T follicular helper cell (primary cell): ENCODE measurements at regions not wholly inside any gene's neighbourhood (a gene's known extent, or its start where the extent isn't known, plus 50 kb on each side); places are given as distances from the start of the nearest gene placed in this dataset.

Experiments used
- DNase-seq: peaks from one replicate; pipeline ENCODE4 v3.0.0-alpha.2; 2020; ENCODE audit warnings: low read depth

DNA sequence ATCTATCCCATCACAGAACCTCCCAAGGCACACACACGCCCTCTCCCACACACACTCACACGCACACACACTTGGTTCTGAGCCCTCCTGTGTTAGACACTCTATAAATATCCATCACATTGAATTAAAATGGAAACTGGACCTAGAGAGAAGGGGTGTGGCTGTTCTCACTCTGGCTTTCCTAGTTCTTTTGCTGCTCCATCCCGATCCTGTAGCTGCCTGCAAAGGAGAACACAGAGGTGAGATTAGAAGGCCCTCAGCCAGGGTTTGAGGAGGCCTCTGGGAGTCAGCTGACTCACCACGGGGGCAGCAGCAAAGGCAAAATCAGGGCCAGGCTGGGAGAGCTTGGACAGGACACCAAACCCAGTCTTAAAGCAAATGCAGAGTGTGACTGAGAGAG lies 192.3 kb upstream of the CADM1 start:
- DNase-seq: no peak

DNA sequence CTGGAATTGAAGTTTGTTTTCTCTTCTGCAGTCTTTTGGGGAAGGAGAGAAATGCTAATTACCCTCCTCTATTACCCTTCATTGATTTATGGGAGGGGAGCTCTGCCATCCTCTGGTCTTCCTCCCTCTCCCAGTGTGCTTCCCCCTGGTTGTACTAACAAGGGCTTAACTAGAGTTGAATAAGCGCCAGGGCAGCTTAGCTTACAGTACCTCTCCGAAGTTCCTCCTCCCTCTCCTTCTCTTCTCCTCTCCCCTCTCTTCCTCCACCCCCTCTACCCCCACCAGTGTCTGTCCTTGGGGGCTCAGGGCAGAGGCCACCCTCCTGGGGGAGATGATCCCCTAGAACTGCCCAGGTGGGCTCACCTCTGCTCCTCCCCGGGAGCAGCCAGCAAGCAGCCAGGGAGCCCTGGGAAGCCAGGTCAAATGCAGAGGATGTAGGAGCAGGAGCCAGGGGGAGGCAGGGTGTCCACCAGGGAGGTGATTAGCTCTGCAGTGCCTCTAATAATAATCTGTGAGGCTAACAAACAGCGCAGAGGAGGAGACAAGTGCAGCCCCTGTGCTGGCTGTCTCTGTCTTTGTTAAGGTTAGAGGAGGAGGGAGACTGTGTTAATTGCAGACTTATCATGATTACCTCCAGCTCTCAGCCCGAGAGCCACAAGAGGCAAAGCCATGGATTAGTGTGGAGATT lies 191.6 kb upstream of the CADM1 start:
- DNase-seq: no peak

DNA sequence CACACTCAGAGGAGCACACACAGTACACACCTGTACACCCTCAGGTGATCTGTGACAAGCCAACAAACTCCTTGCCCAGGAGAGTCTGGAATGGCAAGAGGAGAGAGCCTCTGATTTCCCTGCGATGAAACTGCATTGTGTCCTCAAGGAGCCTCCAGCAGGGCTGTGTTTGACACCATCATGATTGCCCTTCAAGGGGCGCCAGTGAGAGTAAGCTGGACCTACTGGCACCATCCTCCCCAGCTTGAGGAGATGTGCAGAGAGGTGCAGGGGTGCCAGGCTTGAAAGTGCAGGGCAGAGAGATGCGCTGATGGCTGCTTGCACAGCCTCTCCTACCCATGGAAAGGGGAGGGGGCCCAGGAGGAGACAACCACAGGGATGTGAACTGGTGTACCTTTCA lies 188.8 kb upstream of the CADM1 start:
- no peak for DNase-seq

DNA sequence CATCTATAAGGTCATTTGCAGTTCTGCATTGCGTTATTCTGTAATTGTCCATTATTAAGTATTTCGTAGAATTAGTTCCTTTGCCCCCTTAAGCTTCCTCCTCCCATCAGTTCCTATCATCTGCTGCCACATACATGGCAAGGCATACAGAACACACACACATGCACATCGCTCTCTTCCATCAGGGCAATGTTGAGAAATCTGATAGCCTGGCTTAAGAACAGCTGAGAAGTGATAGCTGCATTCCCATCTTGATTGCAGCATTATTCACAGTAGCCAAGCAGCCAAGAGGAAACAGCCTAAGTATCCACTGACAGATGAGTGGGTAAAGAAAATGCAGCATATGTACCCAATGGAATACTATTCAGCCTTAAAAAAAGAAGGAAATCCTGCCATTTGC lies 186.8 kb upstream of the CADM1 start:
- DNase-seq: no peak

DNA sequence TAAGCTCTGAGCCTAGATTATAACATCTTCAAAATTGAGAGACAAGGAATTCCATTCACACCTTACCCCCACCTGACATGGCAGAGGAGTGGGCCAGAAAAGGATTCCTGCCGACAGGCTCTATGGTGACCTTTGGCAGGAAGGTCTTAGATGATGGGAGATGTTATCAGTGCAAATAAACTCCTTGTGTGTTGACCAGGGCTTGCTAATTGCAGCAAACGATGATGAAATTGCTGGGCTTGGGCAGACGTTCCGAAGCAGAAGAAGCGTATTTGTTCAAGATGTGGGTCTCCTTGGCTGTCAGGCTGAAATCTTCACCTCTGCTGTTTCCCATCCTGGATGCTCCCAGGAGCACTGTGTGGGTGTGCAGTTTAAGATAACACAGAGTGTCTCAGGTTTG lies 183.7 kb upstream of the CADM1 start:
- DNase-seq: no peak

DNA sequence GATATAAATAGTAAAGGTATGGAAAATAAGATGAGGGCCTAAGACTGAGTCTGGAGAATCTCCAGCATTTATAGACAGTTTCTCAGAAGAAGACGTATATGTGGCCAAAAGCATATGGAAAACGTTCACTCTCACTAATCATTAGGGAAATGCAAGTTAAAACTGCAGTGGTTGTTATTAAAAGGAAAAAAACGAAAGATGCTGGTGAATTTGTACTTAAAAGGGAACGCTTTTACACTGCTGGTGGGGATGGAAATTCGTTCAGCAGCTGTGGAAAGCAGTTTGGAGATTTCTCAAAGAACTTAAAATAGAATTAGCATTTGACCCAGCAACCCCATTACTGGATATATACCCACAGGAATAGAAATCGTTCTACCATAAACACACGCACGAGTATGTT lies 180.5 kb upstream of the CADM1 start:
- no peak for DNase-seq

DNA sequence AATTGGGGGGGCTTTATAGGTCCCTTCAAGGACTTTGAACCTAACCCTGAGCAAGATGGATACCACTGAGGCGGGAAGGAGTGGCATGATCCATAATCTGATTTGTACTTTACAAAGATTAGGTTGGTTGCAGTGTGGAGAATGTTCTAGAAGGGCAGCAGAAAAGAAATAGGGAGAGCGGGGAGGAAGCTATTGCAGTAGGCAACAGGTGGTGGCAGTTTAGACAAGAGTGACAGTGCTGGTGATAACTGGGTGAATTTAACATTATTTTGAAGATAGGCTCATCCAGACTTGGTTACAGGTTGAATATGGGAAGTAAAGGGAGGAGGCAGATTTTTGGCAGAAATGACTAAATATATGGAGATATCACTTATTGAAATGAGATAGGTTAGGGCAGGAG lies 179.9 kb upstream of the CADM1 start:
- DNase-seq: no peak

DNA sequence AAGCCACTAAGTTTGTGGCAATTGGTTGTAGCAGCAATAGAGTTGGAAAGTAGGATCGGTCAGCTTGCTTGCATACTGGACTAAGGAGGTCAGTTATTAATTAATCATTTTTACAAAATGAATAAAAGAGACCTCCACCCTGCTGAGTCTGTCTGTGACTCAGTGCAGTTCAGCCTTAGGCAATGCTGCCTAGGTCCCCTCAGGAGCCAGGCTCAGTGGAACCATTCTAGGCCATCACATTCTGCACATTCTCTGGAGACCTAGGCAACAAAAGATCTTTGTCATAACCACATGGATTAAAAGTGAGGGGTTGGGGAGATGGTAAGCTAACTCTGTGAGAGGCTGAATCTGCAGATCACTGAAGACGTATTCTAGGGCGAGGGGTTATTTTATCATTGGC lies 178.7 kb upstream of the CADM1 start:
- no peak for DNase-seq

DNA sequence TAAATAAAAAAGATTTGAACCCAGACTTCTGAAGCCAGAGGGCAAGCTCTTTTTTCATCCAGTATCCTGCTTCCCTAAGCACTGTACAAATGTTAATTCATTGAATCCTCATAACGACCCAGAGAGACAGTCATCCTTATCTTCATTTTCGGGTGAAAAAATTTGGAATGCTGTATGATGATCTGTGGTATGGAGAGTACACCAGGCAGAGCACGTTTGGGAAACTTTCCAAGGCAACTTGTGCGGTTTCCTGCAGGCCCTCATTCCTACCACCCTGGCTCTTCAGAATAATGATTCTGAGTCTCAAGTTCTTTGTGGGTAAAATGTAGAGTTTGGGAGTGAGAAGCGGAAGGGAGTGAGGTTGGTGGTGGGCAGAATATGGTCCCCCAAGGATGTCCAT lies 177.9 kb upstream of the CADM1 start:
- DNase-seq: no peak

DNA sequence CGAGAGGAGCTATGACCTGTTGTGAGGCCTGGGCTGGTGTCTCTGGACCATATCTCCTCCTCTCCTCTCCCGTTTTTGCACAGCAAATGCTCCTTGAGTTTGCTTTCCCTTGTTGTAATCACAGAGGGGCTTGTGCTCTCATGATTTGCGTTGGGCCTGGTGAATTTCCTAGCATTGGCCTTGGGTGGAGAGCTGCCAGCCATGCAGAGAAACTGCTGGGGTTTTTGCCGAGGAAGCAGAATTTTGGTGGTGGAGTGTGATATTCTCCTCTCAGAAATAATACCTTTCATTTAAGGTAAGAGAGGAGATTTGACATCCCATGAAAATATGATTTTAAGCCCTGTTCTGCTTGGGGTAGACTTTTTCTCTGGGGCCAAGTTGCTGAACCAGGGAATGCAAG lies 175.7 kb upstream of the CADM1 start:
- no peak for DNase-seq

DNA sequence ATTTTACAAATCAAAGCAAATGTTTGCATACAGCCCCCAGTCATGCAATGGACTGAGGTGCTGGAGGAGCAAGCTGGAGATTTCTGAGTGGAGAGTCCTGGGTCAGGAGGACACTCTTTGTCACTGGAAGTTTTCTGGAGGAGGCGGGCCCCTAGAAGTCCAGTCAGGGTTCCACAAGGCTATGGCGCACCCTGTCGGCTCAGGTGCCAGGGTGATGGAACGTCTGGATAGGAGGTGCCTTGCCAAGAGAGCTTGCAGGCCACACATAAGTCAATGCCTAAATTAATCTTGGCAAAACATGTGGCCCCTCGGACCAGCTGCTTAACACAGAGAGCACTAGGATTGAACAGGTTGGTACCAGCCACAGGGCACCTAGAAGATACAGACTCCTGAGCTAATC lies 174.7 kb upstream of the CADM1 start:
- DNase-seq: no peak

DNA sequence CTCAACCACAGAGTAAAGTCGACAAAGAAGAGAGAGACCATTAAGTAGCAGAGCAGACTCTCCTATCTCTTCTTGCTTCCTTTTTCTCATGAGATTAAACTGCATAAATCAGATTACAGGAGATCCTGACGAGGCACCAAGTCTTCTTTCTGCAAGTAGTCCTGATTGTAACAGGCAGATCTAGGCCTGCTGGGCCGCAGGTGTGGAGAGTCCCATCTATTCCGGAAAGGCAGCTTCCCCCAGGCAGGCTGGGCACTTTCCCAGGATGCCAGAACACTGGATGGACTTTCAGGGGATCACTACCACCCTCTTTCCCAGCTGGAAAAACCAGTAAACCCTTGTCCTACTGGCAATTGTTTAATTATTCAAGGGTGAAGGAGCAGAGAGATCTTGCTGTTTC lies 173.0 kb upstream of the CADM1 start:
- no peak for DNase-seq

DNA sequence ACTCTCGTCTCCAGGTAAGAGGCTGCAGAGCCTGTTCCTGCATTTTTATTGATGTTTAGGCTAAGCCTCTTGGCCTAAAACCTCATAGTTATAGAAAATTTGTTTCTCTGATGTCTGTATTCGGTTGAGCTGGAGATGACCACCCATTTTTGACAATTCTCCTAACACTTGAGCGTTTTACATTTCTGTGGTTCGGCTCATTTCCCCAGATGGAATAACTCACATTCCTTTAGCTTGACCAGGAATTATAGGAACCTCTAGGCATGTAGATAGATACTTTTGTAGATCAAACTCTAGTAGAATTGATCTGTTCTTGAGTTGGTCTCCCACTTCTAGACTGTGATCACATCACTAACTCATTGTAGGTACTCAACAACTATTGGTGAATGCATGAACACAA lies 172.6 kb upstream of the CADM1 start:
- DNase-seq: no peak

DNA sequence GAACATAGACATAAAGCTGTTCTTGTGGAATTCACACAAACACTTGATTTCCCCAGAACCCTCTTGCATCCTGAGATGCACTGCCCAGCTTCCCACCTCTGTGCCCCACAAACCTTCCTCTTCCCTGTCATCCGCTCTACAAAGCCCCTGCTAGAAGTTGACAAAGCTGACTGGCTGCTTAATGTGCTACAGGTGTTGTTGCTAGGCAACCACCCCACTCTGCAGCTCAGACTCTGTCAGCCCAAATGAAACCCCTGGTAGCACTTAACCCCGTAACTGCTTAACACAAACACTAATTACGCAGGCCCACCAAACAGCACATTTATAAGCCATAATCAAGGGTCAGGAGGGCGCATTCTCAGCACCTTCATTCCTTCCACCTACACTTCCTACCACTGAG lies 172.0 kb upstream of the CADM1 start:
- DNase-seq: no peak

DNA sequence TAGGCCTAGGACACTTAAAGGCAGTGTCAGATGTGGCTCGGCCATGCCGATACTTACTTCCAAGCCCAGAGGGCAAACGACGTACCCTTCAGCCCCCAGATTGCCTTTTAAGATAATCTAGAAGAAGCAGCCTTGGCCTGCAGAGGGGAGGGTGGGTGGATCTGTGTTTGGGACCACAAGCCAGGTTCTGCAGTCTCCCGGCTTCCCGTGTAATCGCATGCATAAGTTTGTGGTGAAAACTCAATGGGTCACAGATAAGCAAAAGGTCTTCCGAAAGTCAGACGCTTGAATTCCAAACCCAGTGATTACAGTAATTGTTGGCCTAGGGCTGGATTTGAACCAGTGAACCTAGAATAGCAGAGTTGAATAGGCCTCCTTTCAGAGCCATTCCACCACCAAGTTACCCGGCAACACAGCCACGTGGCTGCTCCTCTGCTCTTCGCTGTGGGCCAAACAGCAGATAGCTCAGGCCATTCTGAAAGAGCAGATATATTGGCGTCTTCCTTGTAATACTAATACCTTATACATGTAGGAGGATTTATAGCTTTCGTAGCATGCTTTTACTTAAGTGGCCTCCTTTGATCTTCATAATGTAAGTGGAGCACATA lies 170.8 kb upstream of the CADM1 start:
- DNase-seq: no peak

DNA sequence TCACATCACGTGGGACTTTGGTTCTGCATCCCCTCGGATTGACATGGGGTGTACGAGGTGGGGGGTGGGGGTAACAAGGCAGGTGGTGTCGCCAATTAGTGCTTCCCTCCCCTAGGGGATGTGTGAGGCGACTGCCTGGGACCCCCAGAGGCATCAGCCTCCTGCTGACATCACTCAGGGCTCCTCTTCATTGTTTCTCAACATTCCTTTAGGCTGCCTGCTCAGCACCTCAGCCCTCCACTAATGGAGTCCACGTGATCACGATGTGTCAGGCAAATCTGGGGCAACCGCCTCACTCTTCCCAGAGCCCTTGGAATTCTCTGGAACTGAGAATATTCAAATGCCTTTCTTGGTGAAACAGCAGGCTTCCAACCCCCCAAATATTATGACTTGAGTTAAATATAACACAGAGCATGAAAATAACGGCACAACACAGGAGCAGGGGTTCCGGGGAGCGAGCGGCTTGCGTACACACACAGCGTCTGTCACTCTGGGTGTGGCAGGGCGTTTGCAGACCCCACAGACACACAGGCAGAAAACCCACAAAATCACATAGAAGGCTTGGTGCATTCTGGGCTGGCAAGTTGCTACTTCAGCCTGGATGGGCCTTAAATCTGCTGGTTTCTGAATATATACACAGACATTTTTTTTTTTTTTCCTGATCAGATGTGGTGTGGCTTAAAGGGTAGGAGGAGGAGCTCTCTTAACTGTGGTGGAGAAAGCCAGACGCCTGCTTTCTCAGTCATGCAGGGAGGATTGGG lies 170.1 kb upstream of the CADM1 start:
- DNase-seq: no peak

DNA sequence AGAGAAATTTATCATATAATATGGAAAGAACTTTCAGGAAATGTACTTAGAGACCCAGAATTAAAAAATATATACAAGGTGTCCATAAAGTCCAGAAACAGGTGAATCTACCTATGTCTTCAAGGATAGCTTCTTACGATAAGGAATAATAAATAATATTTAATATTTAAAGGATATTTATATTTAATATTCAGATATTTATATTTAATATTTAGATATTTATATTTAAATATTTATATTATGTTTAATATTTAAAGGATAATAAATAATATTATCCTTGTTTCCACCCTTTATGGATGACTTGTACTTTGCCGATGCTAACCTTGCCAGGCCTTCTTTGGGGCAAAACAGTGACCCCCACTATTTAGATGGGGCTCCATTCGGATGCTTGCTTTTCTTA lies 169.5 kb upstream of the CADM1 start:
- DNase-seq: no peak

DNA sequence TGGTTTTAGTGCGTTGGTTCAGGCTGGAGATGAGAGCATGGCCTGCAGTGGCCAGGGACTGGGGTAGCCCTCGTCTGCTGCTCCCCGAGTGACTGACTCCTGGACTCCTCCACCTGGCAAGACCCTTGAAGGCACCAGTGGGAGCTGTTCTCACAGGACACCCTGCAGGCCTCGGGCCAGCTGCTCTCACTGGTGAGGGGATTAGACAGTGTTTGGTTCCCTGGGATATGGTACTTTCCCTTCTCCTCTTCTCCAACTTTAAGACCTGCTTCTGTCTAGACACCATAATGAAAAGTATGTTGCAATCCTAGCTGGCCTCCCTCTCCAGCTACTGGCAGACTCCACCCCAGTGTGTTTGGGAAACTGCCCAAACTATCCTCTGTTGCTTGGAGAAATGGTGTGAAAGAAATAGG lies 168.8 kb upstream of the CADM1 start:
- DNase-seq: no peak

DNA sequence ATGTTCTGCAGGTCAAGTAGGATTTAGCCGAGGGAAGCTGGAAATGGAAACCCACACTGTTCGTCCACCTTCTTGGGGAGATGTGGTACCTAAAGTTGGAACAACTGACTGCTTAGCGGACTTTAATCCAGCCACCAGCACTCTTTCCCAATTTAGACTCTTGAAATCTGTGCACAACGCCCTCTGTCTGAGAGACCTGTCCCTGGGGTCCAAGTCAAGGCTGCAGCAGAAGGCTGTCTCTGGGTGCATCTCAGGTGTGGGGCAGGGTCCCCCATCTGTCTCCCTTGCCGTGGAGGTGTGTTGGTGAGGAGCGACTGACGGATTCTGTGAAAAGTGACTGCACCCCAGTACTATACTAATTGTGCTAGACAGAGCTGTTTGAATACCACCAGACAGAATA lies 168.2 kb upstream of the CADM1 start:
- no peak for DNase-seq

DNA sequence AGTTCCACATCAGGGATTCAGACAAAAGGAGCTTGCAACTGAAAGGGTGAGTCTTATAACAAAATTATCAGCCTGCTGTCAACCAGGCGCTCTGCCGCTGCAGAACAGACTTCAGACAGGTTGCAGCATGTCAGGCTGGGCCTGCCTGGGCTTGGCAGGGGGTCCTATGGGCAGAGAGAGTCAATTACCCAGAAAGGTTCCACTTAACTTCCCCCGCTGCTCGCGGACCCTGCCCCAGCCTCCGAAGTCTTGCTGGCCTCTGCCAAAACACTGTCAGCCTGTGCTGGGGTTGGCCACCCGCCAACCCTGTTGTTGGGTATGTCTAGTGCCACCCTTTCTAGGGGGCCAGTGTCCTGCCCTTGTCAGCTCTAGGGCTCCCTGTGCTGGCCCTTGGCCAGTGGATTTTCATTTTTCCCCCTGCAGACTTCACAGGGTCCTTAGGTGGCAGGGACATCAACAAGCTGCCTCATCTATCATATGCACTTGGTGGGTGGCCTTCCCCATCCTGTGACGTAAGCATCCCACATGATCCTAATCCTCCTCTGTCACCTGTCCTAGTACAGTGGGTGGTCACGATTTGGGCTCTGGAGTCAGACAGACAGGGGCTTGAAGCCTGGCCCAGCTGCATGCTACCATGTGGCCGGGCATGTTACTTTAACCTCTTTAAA lies 166.5 kb upstream of the CADM1 start:
- DNase-seq: no peak

DNA sequence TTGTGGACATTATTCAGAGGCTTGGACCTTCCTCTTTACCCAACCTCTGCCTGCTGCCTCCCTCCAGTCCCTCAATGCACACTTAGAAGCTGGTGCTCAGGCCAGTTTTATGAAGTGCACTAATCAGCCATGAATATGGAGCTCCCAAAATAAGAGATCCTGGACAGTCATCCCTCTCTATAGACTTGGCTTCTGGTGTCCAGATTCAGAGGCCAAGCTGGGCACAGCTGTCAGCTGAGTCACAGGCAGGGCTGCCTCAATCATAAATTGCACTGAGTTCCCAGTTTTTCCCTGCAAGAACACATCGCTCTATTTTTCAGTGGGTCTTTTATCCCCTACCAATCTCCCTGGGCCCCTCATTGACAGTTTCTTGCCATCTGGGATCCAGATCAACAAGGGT lies 161.7 kb upstream of the CADM1 start:
- no peak for DNase-seq

DNA sequence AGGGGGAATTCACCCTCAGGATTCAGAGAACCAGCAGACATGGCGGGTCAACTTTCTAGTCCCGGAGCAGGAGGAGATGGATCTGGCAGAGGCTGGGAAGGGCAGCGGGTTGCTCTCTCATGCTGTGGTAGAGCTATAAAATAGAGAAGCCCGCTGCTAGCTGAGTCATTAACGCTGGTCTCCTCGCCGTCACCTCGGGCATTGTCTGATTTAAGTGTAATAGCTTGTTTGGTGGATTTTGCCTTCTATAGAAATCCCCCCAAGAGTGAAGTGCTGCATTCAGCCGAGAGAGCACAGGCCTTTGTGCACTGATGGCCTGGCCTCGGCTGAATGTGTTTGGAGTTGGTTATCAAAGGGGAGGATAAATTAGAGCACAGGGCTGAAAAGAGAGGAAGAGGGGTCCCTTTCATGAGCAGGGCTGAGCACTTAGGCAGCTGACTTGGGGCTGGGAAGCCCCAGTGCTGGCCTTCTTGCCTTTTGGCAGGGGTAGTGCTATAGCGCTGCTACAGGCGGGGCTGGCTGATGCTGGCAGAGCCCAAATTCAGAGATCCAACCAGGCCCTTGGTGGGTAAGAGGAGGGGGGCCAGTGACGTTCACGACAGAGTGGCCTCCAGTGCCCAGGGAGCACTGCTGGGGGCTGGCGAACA lies 161.1 kb upstream of the CADM1 start:
- no peak for DNase-seq
